GM23338 (cell line): ENCODE measurements at regions not wholly inside any gene's neighbourhood (a gene's known extent, or its start where the extent isn't known, plus 50 kb on each side); places are given as distances from the start of the nearest gene placed in this dataset.

Experiments used
- ATAC-seq: fragments of 200-7000 bp; cut with Tn5 transposase; 3 replicates; pipeline ENCODE4 v1.9.1; 2020
- DNase-seq: peaks from one replicate; pipeline ENCODE4 v3.0.0-alpha.2; 2015; ENCODE audit warnings: low spot score
- H2AFZ ChIP-seq: fragments of 200-600 bp; sonication (generic); 2 replicates; pipeline ENCODE4 v1.8.0; 2016; ENCODE audit warnings: antibody characterized with exemption, mild to moderate bottlenecking, moderate library complexity
- H3F3A ChIP-seq: fragments of 200-600 bp; sonication (generic); replicated peaks from 2 replicates; pipeline ENCODE4 v1.8.0; 2017; ENCODE audit warnings: antibody characterized with exemption, mixed run types, low read depth
- H3K27ac ChIP-seq: fragments of 200-600 bp; sonication (generic); 2 replicates; pipeline ENCODE4 v1.6.1; 2016; ENCODE audit warnings: low read depth
- H3K27me3 ChIP-seq: fragments of 200-600 bp; sonication (generic); 2 replicates; pipeline ENCODE4 v1.8.0; 2016; ENCODE audit warnings: mild to moderate bottlenecking, mixed run types, moderate library complexity; ENCODE audit not compliant: insufficient read depth
- H3K36me3 ChIP-seq: fragments of 200-600 bp; sonication (generic); 2 replicates; pipeline ENCODE4 v1.8.0; 2016; ENCODE audit warnings: mild to moderate bottlenecking; ENCODE audit not compliant: insufficient read depth
- H3K4me1 ChIP-seq: fragments of 200-600 bp; sonication (generic); 2 replicates; pipeline ENCODE4 v1.8.0; 2016; ENCODE audit warnings: mild to moderate bottlenecking, moderate library complexity; ENCODE audit not compliant: insufficient read depth
- H3K4me2 ChIP-seq: fragments of 200-600 bp; sonication (generic); 2 replicates; pipeline ENCODE4 v1.7.1; 2017; ENCODE audit warnings: mixed run types
- H3K4me3 ChIP-seq: fragments of 200-600 bp; sonication (generic); 2 replicates; pipeline ENCODE4 v1.6.1; 2016; ENCODE audit warnings: mixed run types
- H3K79me2 ChIP-seq: fragments of 200-600 bp; sonication (generic); replicated peaks from 2 replicates; pipeline ENCODE4 v1.8.0; 2017; ENCODE audit warnings: mild to moderate bottlenecking; ENCODE audit not compliant: insufficient read depth
- H3K9me2 ChIP-seq: fragments of 200-600 bp; sonication (generic); 2 replicates; pipeline ENCODE4 v1.8.0; 2017; ENCODE audit not compliant: insufficient read depth
- H4K20me1 ChIP-seq: fragments of 200-600 bp; sonication (generic); replicated peaks from 2 replicates; pipeline ENCODE4 v1.8.0; 2017; ENCODE audit warnings: mild to moderate bottlenecking; ENCODE audit not compliant: insufficient read depth
- H3K27ac Mint-ChIP-seq: 2 replicates; pipeline ENCODE4 v1.8.0; 2020; ENCODE audit warnings: inconsistent platforms, mild to moderate bottlenecking, moderate library complexity, mixed read lengths
- H3K27me3 Mint-ChIP-seq: 3 replicates; pipeline ENCODE4 v1.8.0; 2022; ENCODE audit warnings: low read depth, mild to moderate bottlenecking, moderate library complexity, mixed read lengths, inconsistent platforms; ENCODE audit not compliant: insufficient read depth, poor library complexity
- H3K36me3 Mint-ChIP-seq: 3 replicates; pipeline ENCODE4 v1.8.0; 2021; ENCODE audit warnings: low read depth, mild to moderate bottlenecking, inconsistent platforms, moderate library complexity, mixed read lengths
- H3K4me1 Mint-ChIP-seq: 3 replicates; pipeline ENCODE4 v1.8.0; 2020; ENCODE audit warnings: mild to moderate bottlenecking, inconsistent platforms, mixed read lengths
- H3K4me3 Mint-ChIP-seq: 3 replicates; pipeline ENCODE4 v1.8.0; 2021; ENCODE audit warnings: moderate library complexity, mild to moderate bottlenecking, inconsistent platforms, mixed read lengths
- H3K9me3 Mint-ChIP-seq: 3 replicates; pipeline ENCODE4 v1.8.0; 2020; ENCODE audit warnings: moderate library complexity, mild to moderate bottlenecking, inconsistent platforms, mixed read lengths
- CREB1 ChIP-seq: fragments of 250-450 bp; sonication (Bioruptor Pico); IDR thresholded peaks from 2 replicates; pipeline ENCODE4 v1.5.0; 2020; ENCODE audit warnings: low read depth, mild to moderate bottlenecking, moderate library complexity
- CTCF ChIP-seq, 2 experiments: fragments of 200-600 bp in 1 of 2; sonication (generic) in 1 of 2; conservative IDR thresholded peaks; 2 replicates each; pipeline versions ENCODE4 v1.5.1 to v1.6.1; 2016 to 2017; ENCODE audit warnings: antibody characterized with exemption in 2 of 2, low read depth in 2 of 2, mild to moderate bottlenecking in 2 of 2, moderate library complexity in 1 of 2
- EZH2 ChIP-seq: fragments of 200-600 bp; sonication (generic); IDR thresholded peaks from one replicate; pipeline ENCODE4 v1.8.0; 2017; ENCODE audit warnings: antibody characterized with exemption, mild to moderate bottlenecking, low read depth; ENCODE audit not compliant: unreplicated experiment
- EZH2phosphoT487 ChIP-seq: fragments of 200-600 bp; sonication (generic); IDR thresholded peaks from one replicate; pipeline ENCODE4 v1.8.1; 2018; ENCODE audit warnings: antibody characterized with exemption; ENCODE audit not compliant: unreplicated experiment
- JUNB ChIP-seq: IDR thresholded peaks from one replicate; pipeline ENCODE4 v1.6.1; 2016; ENCODE audit warnings: antibody characterized with exemption; ENCODE audit not compliant: unreplicated experiment
- POLR2AphosphoS5 ChIP-seq: IDR thresholded peaks from 2 replicates; pipeline ENCODE4 v1.6.1; 2016; ENCODE audit warnings: antibody characterized with exemption, low read depth
- ZNF114 ChIP-seq: fragments of 250-450 bp; sonication (Bioruptor Pico); IDR thresholded peaks from 2 replicates; pipeline ENCODE4 v1.5.0; 2020; ENCODE audit warnings: mild to moderate bottlenecking, moderate library complexity
- TF ChIP-seq, protein P1 (sequence below): IDR thresholded peaks from 2 replicates; pipeline ENCODE4 v1.6.1; 2016; ENCODE audit warnings: antibody characterized with exemption

GRCh38 chr11:80365076-80365725 is 924.4 kb upstream of the TENM4 start:
- Mint-ChIP-seq H3K27ac (no peak overlapping the region), H3K4me3 (no peak overlapping the region), H3K27me3 (no peaks in the 10 kb centered on the region), H3K9me3 (no peaks in the 10 kb centered on the region), H3K36me3 (no peaks in the 10 kb centered on the region), H3K4me1 (no peaks in the 10 kb centered on the region)
- TF ChIP-seq POLR2AphosphoS5, result no peak
- TF ChIP-seq CTCF (conservative IDR thresholded peaks at IDR 0.05; ENCODE audit: low read depth in 2 of 2), result no peak
- no peak for TF ChIP-seq EZH2
- TF ChIP-seq ZNF114 (CRISPR knock-in tag), result no peak
- no peak for TF ChIP-seq CREB1 (CRISPR knock-in tag)
- TF ChIP-seq, protein P1, sequence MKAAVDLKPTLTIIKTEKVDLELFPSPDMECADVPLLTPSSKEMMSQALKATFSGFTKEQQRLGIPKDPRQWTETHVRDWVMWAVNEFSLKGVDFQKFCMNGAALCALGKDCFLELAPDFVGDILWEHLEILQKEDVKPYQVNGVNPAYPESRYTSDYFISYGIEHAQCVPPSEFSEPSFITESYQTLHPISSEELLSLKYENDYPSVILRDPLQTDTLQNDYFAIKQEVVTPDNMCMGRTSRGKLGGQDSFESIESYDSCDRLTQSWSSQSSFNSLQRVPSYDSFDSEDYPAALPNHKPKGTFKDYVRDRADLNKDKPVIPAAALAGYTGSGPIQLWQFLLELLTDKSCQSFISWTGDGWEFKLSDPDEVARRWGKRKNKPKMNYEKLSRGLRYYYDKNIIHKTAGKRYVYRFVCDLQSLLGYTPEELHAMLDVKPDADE, result no peak
- TF ChIP-seq JUNB, result no peak
- no peak for TF ChIP-seq EZH2phosphoT487
- no peaks in the 10 kb centered on the region for H3K79me2 ChIP-seq
- no peaks in the 10 kb centered on the region for H3K36me3 ChIP-seq
- no peak for DNase-seq
- H3K4me2 ChIP-seq, result no peak overlapping the region
- no peaks in the 10 kb centered on the region for H3K9me2 ChIP-seq
- no peak overlapping the region for H2AFZ ChIP-seq
- H4K20me1 ChIP-seq, result no peaks in the 10 kb centered on the region
- H3K4me1 ChIP-seq, result no peaks in the 10 kb centered on the region
- ATAC-seq, result no peak
- H3K27ac ChIP-seq, result no peak overlapping the region
- H3K4me3 ChIP-seq, result no peak overlapping the region
- no peaks in the 10 kb centered on the region for H3F3A ChIP-seq
- no peaks in the 10 kb centered on the region for H3K27me3 ChIP-seq

GRCh38 chr11:80362563-80363340 is 921.9 kb upstream of the TENM4 start:
- Histone ChIP-seq H3K9me2 (no peaks in the 10 kb centered on the region), H3K4me1 (no peaks in the 10 kb centered on the region), H2AFZ (0 out of 2 replicates have a peak overlapping the region, but pooled peaks have one; percentile 38), H3K27me3 (no peaks in the 10 kb centered on the region), H3K36me3 (no peaks in the 10 kb centered on the region), H3K4me2 (no peak overlapping the region), H3K27ac (no peak overlapping the region), H4K20me1 (no peaks in the 10 kb centered on the region), H3K79me2 (no peaks in the 10 kb centered on the region), H3F3A (no peaks in the 10 kb centered on the region), H3K4me3 (no peak overlapping the region)
- no peak for DNase-seq
- Mint-ChIP-seq H3K36me3 (no peaks in the 10 kb centered on the region), H3K4me1 (no peaks in the 10 kb centered on the region), H3K4me3 (no peak overlapping the region), H3K27me3 (no peaks in the 10 kb centered on the region), H3K9me3 (no peaks in the 10 kb centered on the region), H3K27ac (no peak overlapping the region)
- no peak for ATAC-seq
- TF ChIP-seq EZH2phosphoT487, result no peak
